HG03469 (cell line): ENCODE measurements at regions not wholly inside any gene's neighbourhood (a gene's known extent, or its start where the extent isn't known, plus 50 kb on each side); places are given as distances from the start of the nearest gene placed in this dataset.
A peak's percentile ranks its signal among the peaks of the same experiment; 100 is the strongest.

Experiments used
- ATAC-seq: cut with Tn5 transposase; IDR thresholded peaks from one replicate; pipeline ENCODE4 v1.9.1; 2021; ENCODE audit warnings: mild to moderate bottlenecking, moderate library complexity, moderate number of reproducible peaks; ENCODE audit not compliant: unreplicated experiment

DNA sequence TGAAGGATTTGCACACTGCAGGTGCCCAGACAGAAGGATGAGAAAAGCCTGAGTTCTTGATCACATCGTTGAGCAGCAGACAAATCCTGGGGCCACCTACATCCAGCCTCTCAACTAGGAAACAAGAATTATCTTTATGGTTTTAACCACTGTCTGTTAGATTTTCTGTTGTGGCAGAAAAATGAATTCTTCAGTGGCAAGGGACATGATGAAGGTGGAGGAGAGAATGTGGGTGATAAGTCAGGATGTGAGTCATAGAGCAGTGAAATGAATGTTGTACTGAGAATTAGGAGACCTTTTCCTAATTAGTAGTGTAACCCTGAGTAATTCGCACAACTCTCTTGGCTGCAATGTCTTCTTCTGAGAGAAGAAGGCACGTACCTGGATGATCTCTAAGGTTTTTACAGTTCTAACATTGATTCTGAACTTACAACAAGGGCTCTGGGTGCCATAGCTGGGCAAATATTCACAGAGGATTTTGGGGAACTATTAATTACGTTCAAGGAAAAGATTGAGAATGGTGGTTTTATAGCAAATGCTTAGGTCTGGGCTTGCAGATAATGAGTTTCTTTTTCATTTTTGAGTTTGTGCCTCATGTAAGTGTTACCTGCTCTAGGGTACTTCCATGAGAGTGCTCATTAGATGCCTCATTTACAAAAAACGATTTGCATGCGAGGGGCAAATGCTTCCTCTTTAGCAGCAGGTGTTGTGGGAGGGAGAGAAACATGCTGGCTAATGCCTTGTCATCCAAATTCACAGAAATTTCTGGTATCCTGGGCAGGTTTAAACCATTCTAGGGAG lies 111.0 kb upstream of the KL start:
- peak; percentile 62 for ATAC-seq

GRCh38 chr13:32905864-32906180 lies 110.4 kb upstream of the KL start:
- no peak for ATAC-seq

DNA sequence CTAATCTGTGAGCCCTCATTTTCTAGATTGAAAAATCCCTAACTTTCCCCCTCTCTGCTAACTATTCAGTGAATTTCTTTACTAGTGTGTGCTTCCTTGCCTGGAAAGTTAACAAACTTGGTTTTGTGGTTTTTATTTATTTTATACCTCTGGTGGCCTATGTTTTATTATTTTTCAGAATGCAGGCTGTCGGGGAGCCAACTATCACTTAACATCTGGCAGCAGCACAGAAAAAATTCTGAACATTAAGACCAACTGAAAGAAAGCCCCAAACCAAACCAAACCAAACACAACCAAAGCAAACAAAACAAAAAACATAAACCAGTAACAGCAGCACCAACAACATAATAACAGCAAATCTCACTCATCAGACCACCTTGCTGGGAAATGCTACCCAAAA lies 109.0 kb upstream of the KL start:
- no peak for ATAC-seq

GRCh38 chr13:32910530-32910929 lies 105.7 kb upstream of the KL start:
- no peak for ATAC-seq

DNA sequence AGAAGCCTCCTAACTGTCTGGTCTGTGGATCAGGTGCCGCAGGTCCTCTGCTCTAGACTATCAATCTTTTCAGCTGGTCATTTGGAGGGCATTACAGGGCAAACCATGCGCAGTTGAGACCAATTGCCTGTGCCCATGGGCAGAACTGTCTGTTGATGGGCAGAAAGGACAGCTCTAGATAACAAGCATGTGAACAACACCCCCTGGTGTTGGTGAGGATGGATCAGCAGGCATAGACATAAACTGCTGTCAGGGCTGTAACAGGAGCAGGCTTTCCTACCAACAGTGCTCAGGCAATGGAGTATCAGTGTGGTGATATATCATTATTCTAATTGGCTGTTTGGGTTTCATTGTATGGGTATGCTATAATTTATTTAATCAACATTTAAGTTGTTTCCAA lies 104.7 kb upstream of the KL start:
- ATAC-seq = no peak

GRCh38 chr13:32914686-32915085 lies 101.5 kb upstream of the KL start:
- no peak for ATAC-seq

- ATAC-seq = no peak
These were observed 98.7 kb upstream of the KL start for GRCh38 chr13:32917504-32917903.

DNA sequence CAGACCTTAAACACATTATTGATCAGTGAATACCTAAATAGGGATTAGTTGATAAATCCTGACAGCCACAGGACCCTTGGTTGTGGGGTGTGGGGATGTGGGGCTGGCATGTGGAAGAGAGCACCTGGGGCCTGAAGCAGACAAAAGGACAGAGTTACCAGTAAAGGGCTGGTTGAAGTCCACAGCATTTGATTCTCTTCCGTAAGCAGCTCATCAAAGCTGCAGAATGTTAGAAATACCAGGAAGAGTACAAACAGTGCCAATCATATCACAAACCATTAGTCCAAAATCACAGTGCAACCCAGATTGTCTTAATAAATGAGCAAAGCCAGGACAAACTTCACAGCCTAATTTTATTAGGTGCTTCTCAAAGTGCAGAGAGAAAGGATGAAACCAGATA lies 92.5 kb upstream of the KL start:
- no peak for ATAC-seq

GRCh38 chr13:32924886-32925285 lies 91.3 kb upstream of the KL start:
- no peak for ATAC-seq

GRCh38 chr13:32925506-32925905 lies 90.7 kb upstream of the KL start:
- no peak for ATAC-seq

DNA sequence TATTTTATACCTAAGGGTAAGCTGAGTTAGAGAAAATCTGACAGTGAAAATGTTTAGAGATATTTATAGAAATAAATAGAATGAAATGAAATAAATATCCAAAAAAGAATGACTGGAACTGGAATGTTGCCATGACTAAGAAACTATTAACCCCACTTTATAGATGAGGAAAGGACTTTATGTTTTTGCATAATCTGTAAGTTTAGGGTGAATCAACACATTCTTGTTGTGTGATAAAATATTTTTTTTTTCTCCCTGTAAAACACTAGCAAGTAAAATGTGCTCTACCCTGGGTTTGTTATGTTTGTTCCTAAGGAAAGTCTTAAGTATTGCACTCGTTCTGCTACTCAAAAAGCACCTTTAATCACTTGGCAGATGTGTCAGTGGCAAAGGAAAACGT lies 83.8 kb upstream of the KL start:
- no peak for ATAC-seq

GRCh38 chr13:32936716-32937115 lies 79.5 kb upstream of the KL start:
- ATAC-seq = no peak

GRCh38 chr13:32938314-32938713 lies 77.9 kb upstream of the KL start:
- no peak for ATAC-seq

GRCh38 chr13:32938907-32939306 lies 77.3 kb upstream of the KL start:
- ATAC-seq = no peak

DNA sequence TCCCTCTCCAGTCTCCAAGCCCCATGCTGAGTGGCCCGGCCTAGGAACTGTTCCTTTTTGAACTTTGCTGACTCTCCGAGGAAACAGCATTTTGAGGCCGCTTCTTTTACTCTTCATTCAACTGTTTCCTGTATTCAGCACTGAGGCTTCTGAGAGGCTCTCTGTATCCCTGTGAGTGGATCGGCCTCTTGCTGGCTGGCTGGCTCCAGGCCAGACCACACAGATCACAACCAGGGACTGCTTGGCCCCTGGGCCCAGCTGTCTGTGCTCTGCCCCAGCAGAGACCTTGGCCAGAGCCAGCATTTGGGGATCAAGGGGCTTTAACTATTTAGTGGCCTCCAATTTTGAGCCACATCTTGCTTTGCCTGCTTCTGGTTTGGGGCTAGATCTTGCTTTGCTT lies 75.6 kb upstream of the KL start:
- no peak for ATAC-seq

GRCh38 chr13:32941368-32941767 lies 74.9 kb upstream of the KL start:
- ATAC-seq = no peak

DNA sequence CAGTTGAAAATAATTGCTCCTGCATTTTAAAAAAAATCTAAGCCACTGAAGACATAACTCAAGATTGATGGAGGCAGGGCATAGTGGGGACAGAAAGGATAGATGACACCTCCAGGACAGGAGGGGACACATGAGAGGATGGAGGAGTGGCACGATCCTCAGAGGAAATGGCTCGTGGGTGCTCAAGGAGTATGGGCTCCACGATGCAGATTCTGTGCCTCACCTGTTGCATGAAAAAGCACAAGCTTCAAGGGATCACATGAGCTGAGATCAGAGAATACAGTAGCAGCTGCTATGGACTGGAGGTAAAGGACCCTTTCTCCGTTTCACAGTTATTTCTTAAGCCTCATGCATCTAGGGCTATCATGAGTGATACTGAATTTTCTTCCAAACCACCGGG lies 69.7 kb upstream of the KL start:
- no peak for ATAC-seq

DNA sequence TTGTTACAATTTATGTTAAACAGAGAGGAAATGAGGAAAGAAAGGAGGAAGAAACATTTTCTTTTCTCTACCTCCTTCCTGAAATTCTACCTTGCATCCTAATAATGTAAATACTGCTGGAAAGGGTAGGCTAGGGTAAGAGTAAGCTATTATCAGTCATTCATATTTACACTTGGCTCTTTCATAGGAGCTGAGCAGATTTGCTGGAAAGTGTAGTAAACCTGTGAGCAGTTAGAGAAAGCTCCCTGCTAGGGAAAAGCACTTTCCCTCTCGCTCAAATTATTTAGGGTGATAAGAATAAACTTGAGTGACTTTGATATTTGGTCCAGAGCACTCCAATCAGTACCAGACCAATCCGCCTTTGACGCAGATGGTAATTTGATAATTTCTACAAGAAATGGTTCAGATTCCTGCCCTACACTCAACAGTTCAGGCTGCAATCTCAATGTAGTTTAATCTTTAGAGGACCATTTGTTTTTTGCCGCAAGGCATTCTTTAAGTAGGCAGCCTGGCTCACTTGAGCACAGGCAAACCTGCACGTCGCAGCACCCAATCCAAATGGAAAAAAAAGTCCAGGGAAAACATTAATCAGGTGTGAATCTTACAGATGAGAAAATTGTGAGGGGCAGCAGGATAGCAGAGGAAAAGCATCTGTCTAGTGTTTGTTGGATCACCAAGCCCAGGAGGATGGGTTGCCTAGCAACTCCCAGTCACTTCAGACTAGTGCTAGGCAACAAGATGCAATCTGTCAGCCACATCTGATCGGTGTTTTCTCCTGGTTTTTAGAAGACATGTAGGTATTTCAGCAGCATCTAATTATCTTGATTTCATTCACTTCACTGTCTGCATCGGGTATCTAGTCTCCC lies 68.6 kb upstream of the KL start:
- no peak for ATAC-seq

DNA sequence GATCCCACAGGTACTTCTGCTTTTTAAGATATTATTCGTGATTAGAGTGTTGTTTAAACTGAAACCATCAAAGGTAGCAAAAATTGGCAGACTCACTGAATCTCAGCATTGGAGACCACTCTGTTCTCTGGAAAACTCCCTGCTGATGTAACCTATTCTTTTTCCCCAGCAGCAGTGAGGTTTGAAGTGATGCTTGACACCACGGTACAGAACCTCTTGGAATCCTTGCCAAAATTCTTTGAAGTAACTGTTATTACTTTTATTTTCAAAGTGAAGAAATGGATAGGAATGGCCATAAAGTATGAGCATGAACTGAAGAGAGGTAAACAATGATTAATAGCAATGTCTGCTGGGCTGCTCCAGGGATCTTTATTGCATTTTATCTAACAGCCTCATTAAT lies 66.4 kb upstream of the KL start:
- ATAC-seq = no peak

DNA sequence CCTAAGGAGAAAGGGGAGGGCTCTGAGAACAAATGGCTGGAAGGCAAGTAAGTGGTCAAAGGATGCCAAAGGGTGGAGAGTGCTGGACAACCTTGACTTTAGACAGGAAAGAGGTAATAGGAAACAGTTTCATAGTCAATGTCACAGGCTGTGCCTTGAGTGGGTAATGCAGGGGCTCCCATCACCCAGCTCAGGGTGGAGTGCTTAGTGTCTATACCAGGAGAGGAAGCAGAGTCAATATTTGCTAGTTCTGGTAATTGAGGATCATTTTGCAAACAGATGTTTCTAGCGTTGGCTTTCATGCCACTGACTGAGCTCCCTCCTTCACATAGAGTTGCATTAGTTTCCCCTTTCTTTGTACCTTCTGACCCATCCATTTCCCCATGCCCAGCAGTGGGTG lies 64.6 kb upstream of the KL start:
- ATAC-seq = no peak

DNA sequence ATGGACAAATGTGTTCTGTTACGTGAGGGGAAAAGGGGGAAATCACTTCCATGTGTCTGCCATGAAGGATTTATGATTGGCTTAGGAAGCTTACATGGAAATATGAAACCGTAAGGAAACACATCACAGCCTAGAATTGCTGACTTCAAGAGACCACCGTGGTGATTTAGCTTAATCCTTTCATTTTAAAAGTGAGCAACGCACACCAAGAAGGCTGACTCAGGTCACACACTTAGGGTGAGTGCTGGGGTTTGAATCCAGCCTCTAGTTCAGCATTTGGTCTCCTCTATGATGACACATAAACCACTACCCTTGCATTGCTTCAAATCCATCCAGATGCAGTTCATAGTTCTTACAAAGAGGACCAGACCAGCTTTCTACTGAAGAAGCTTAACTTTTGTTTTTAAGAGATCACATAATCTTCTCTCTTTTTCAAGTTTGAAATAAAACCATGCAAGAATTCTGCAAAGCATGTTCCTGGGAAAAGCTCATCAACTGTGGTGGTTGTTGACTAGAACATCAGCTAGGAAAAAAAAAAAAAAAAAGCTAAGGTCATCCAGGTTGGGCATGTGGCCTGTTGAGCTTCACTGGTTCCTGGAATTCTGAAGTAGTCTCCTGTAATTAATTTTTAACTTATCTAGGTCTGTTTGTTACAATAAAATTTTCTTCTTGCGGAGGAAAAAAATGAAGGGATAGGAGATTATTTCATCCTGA lies 60.2 kb upstream of the KL start:
- no peak for ATAC-seq

GRCh38 chr13:32956595-32956933 lies 59.7 kb upstream of the KL start:
- no peak for ATAC-seq
